ENCODE measurements at regions not wholly inside any gene's neighbourhood (a gene's known extent, or its start where the extent isn't known, plus 50 kb on each side); places are given as distances from the start of the nearest gene placed in this dataset.
"Not testable (repeated sequence)": the region's sequence is repeated elsewhere in the genome, so short reads cannot be mapped to it uniquely, and the experiment has no call there.

DNA sequence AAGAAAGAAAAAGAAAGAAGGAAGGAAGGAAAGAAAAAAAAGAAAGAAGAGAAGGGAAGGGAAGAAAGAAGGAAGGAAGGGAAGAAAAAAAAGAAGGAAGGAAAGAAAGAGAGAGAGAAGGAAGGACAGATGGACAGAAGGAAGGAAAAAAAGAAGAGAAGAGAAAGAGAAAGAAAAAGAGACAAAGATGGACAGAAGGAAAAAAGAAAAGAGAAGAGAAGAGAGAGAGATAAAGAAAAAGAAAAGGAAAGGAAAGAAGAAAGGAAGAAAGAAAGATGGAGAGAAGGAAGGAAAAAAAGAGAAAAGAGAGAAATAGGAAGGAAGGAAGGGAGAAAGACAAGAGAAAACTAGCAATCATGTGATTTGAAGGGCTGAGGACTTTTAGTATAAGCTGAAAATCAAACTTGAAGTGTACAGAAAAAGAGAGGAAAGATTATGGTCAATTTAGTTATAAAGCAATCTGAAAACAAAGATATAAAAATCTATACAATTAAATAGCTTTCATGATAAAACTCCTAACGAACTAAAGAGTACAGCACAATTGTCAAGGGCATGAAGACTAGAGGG is 115.3 kb downstream of the LTN1 start:
- DNase-seq (ENCODE audit: low read depth in 2 of 2), result no peak

DNA sequence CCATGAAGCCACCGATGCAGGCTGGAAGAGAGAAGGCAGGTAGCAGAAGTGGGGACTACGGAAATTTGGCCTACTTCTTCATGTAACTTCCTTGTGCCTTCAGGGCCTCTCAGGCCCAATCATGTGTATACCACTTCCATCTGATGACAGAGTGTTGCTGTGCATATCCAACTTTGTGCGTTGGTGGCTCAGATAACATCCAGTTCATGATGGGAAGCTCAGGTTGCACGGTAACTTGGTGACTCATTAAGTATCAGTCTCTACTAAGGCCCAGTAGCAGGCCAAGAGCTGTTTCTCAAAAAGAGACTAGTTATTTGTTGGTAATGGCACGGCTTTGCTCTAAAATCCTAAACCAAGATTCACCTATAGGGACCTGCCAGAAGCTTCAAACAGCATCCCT is 117.6 kb downstream of the LTN1 start:
- DNase-seq (ENCODE audit: low read depth in 2 of 2), result no peak

DNA sequence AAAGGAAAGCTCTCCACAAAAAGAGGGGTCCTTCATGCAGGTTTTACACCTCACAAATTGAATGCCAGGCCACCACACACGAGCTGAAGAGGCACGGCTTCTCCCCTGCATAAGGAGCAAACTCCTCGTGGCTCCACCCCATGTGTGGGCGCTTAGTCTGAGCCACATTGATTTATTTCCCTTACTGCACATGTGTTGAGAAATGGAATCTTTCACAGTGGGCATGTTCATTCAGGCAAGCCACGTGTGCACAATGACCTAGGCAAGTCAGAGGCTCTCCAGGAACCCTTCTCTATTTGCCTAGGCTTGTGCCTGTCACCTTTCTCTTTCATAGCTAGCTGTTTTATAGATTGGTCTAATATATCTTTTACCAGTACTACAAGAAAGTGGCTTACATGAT is 120.5 kb downstream of the LTN1 start:
- DNase-seq (ENCODE audit: low read depth in 2 of 2), result no peak

DNA sequence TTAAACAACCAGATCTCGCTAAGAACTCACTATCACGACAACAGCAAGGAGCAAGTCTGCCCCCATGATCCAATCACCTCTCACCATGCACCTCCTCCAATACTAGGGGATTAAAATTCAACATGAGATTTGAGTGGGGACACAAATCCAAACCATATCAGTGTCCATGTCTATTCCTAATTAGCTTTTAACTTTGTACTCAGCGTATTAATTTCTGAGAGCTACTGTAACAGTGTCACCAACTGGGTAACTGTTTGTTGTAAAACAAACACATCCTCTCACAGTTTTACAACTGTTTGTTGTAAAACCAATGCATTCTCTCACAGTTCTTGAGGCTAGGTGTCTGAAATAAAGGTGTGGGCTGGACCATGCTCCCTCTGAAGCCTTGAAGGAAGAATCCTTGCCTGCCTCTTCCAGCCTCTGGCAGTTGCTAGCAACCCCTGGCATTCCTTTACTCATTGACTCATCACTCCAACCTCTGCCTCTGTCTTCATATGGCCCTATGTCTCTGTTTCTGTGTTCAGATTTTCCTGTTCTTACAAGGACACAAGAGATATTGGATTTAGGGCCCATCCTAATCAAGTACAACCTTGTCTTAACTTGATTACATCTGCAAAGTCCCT is 121.2 kb downstream of the LTN1 start:
- no peak for DNase-seq (ENCODE audit: low read depth in 2 of 2)

DNA sequence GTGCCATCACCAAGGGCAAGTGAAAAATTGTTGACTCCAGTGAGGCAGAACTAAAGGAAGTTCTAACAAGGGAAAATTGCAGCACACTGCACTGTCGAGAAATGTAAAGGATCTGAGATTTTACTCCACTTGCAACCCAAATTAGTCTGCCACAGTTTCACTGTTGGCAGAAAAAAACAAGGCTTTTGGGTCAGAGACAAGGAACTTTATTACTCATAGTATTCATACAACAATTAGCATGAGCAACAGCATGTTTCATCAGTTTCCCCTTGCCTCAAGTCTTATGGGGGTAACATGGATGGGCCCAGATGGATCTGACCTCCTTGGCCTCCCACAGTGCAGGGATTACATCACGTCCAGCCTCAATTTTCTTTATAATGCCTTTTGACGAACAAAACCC is 125.3 kb downstream of the LTN1 start:
- DNase-seq (ENCODE audit: low read depth in 2 of 2), result no peak

DNA sequence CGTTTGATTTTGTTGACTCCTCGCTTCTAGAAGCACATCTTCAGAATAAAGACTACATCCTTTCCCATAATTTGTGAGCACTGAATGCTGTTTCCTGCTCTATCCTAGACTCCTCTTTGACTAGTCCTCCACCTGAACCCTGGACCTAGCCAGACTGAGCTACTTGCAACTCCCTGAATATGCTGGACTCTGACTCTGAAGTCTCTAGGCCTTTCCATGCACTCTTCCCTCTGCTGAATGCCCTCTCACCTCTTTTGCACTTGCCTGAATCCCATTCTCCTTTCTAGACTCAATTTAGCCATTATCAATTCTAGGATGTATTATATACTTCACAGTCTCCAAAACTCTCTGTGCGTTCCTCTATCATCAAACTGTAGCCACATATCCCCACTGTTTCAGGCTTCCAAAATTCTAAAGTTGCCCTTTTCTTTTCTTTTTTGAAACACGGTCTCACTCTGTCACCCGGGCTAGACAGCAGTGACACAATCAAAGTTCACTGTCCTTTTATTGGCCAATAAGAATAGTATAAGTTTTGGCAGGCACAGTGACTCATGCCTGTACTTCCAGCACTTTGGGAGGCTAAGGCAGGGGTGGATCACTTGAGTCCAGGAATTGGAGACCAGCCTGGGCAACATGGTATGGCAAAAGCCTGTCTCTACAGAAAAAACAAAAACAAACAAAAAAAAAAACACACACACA is 127.0 kb downstream of the LTN1 start:
- DNase-seq (ENCODE audit: low read depth in 2 of 2), result no peak

DNA sequence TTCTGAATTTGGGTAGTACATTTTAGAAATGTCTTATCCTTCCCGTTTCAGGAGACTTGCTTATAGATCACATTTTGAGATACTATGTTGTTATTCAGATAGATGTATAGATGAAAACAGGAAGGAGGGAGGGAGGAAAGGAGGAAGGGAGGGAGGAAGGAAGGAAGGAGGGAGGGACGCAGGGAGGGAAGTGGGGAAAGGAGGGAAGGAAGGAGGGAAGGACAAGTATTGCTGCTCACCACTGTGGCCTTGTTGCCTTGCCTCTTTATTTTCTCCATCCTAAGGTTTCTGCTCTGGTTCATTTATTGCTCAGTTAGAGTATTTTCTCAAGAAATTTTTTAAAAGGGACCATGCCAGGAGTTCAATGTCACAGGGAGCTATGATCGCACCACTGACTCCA is 134.3 kb downstream of the LTN1 start:
- no peak for DNase-seq (ENCODE audit: low read depth in 2 of 2)

DNA sequence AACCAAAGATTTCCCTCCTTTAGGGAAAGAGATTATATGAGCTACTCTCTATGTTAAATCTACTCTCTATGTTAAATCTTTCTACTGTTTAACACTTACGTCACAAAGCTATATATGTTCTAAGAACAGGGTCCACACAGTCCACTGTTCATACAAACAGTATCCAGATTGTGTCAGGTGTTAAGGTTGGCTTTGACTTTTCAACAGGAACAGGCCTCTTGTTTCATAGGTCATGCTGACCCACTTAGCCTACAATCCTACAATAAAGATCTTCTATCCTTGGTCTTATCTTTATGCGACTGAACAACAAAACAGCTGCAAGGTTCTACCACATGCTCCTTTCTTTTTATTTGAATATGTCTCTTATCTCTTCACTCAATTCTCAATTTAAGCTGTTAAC is 134.9 kb downstream of the LTN1 start:
- DNase-seq (ENCODE audit: low read depth in 2 of 2), result no peak

DNA sequence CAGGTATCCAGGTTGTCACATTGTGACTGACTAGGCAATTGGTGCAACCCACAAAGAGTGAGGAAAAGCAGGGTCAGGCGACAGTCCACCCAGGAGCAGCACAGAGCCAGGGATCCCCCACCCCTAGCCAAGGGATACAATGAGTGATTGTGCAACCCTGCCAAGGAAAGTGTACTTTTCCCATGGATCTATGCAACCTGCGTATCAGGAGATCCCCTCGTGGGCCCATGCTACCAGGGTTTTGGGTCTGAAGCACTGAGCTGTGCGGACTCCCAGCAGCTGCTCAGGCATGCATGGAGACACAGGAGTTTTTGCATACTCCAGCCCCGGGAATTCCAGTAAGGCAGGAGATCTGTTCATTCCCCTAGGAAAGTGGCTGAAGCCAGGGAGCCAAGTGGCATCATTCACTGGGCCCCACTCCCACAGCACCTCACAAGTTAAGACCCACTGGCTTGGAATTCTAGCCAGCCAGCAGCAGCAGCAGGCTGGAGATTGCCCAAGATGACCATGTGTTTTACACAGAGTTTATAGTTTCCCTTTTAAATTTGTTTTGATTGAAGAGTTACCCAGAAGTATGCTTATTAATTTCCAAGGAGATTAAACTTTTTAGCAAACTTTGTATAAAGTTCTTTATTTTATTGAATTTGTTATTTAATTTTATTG is 136.0 kb downstream of the LTN1 start:
- no peak for DNase-seq (ENCODE audit: low read depth in 2 of 2)

DNA sequence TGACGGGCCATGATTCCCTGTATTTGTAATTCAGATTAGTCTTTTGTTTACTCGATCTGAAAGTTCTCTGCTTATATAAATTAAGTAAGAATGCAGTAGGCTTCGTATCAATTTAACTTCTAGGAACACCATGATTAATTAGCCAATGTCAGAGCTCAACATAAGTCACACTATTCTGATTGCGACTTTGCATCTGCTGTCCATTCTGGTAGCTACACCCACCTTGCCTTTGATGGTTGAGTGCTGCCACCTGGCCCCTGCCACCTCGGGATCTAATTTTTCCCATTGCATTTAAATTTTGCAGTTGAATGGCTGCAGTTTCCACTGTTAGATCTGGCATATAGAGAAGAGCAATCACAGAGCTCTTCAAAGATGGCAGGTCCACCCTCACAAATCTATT is 140.0 kb downstream of the LTN1 start:
- no peak for DNase-seq (ENCODE audit: low read depth in 2 of 2)

DNA sequence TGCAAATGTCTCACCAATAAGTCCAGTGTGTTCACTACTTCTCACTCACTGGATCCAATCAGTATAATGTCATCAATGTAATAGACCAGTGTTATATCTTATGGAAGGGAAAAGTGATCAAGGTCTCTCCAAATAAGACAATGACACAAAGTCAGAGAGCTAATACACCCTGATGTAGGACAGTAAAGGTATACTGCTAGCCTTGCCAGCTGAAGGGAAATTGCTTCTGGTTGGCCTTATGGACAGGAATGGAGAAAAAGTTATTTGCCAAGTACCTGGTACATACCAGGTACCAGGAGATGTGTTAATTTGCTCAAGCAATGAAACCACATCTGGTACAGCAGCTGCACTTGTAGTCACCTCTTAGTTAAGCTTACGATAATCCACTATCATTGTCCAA is 141.0 kb downstream of the LTN1 start:
- no peak for DNase-seq (ENCODE audit: low read depth in 2 of 2)

DNA sequence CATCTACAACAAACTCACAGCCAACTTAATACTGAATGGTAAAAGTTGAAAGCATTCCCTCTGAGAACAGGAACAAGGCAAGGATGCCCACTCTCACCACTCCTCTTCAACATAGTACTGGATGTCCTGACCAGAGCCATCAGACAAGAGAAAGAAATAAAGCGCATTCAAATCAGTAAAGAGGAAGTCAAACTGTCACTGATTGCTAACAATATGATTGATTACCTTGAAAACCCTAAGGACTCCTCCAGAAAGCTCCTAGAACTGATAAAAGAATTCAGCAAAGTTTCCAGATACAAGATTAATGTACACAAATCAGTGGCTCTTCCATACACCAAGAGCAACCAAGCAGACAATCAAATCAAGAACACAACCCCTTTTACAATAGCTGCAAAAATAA is 153.4 kb downstream of the LTN1 start:
- not testable (repeated sequence) for DNase-seq (ENCODE audit: low read depth in 2 of 2)

DNA sequence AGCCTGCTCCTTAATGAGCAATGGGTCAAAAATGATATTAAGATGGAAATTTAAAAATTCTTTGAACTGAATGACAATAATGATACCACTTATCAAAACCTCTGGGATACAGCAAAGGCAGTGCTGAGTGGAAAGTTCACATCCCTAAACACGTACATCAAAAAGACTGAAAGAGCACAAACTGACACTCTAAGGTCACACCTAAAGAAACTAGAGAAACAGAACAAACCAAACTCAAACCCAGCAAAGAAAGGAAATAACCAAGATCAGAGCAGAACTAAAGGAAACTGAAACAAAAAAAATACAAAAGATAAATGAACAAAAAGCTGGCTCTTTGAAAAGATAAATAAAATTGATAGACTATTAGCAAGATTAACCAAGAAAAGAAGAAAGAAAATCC is 155.3 kb downstream of the LTN1 start:
- not testable (repeated sequence) for DNase-seq (ENCODE audit: low read depth in 2 of 2)

DNA sequence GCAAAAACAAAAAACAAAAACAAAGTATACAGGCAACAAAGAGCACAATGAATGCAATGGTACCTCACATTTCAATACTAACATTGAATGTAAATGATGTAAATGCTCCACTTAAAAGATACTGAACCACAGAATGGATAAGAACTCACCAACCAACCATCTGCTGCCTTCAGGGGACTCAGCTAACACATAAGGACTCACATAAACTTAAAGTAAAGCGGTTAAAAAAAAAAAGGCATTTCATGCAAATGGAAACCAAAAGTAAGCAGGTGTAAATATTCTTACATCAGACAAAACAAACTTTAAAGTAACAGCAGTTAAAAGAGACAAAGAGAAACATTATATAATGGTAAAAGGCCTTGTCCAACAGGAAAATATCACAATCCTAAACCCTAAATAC is 156.1 kb downstream of the LTN1 start:
- not testable (repeated sequence) for DNase-seq (ENCODE audit: low read depth in 2 of 2)

DNA sequence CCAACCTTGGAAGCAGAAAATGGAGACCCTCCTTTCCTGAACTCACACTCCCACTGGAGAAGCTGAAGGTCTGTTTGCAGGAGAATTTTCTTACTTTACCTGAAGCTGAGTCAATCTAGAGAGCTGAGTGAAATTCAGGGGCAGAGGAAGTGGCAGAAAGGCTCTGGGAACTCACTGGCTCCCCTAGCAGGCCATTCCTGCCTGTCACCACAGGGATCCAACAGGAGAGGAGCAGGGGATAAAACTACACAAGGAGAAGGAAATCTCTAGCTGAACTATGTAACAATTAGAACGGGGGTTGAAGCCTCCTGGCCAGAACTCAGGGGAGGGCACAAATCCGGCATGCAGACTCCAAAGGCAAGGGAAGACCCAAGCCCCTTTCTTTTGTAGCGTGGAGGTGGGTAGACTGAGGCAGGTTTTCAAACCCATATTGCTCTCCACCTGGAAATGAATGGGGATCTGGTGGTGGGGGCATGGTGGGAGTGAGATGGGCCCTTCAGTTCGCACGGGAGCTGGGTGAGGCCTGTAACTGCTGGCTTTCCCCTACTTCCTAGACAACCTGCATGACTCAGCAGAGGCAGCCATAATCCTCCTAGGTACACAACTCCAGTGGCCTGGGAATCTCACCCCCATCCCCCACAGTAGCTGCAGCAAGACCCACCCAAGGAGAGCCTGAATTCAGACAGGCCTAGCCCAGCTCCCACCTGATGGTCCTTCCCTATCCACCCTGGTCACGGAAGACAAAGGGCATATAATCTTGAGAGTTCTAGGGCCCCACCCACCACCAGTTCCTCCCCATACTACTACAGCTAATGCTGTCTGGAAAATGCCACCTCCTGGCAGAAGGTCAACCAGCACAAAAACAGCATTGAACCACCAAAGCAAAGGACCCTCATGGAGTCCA is 158.1 kb downstream of the LTN1 start:
- DNase-seq (ENCODE audit: low read depth in 2 of 2), result no peak

DNA sequence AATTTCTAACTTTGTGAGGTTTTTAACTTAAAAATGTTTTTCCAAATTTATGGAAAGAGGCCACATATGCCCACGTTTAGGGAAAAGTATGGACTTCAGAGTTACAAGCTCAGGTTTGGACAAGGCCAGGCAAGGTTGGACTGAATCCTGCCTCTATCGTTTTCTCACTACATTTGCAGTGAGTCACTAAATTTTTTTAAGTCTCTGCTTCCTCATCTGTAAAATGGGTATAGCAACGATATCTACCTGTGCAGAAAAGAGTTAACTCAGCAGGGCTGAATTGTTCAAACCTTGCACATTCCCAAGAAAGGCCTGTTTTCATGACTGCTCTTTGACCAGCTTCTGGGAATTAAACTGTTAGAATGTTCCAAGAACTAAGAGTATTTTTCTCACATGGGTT is 159.1 kb downstream of the LTN1 start:
- DNase-seq (ENCODE audit: low read depth in 2 of 2), result no peak

DNA sequence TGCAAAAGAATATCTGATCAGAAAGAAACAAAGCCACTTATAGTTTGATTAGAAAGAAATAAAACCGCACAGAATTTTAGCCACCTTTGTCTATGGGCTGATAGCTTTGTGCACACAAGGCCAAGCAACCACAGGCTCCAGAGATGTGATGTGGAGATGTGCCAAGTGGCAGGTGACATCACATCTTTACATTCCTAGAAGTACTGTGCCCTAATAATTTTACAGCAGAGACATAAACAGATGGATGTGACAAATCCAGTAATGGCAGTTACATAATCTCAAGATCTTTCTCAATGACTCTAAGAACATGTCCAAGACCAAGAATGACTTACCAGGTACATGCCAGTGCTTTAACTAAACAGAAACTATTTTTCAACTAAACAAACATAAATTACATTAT is 159.5 kb downstream of the LTN1 start:
- DNase-seq (ENCODE audit: low read depth in 2 of 2), result no peak

DNA sequence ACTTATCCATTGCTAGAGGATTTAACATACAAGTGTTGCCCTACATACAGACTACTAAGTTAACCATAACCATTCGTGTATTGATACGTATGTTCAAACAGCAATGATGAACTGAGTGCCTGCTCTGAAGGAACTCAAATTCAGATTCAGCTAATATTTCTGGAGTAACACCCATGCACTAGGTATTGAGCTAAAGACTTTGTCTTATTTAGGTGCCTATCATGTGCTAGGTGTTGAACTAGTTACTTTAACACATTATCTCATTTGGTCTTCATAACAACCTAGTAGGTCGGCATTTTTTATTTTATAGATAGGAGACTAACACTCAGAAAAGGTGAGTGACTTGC is 160.0 kb downstream of the LTN1 start:
- DNase-seq (ENCODE audit: low read depth in 2 of 2), result no peak

DNA sequence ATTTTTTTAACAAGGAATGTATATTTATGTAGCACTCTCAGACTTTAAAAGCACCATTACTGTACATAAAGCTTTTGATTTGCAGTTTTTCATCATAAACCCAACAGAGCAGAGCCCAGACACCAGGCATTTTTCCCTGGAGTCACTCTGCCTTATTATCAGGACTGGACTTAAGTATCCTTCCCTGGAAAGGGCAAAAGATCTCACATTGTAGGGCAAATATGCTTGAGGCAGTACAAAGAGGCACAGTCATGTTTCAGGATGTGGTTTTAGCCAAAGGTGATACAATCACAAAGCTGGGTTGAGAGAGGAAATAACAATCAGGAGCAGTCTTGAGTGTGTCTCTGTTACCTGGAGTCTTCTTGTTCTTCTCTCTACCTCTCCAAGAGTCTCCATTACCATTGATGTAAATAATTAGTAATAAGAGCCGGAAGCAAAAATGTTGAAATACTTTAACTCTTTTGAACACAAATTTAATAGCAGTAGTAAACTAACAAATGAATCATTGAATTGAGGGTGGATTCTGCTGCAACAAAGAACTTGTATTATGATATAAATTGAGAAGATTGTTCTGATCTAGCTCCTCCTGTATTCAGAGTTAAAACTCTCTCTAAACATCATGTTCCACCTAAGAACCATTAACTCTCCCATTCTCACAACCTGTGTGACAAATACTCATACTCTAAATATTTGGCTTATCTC is 160.5 kb downstream of the LTN1 start:
- no peak for DNase-seq (ENCODE audit: low read depth in 2 of 2)

DNA sequence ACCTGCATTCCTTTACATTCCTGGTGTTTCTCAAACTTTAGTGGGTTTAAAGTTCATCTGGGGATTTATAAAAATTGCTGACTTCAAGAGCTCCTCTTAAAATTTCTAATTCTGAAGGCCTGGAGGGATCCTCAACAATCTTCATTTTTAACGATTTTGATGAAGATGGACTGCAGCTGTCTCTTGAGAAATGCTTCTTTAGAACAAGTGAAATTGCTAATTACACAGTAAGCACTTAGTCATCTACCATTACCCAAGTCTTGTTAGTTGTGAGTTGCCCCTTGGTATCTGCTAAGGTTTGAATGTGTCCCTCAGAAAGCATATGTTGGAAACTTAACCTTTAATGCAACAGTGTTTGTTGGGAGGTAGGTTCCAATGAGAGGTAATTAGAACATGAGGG is 163.7 kb downstream of the LTN1 start:
- no peak for DNase-seq (ENCODE audit: low read depth in 2 of 2)

DNA sequence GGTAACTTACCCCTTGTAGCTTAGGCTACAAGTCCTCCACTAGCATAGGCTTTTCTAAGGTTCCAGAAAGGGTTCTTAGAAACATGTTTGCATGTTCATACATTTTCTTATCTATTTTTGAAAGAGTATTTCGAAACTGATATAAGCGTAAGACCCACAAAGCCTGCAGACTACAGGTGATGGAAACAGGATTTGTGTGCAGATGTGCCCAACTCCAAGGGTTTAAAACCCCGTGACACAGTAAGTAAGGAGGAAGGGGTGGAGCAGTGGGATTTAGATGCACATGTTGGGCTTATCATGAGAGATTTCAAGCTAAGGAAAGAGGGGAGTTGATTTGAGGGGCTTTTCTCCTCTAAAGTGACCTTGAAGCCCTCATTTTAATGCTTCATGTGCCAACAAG is 164.7 kb downstream of the LTN1 start:
- no peak for DNase-seq (ENCODE audit: low read depth in 2 of 2)

DNA sequence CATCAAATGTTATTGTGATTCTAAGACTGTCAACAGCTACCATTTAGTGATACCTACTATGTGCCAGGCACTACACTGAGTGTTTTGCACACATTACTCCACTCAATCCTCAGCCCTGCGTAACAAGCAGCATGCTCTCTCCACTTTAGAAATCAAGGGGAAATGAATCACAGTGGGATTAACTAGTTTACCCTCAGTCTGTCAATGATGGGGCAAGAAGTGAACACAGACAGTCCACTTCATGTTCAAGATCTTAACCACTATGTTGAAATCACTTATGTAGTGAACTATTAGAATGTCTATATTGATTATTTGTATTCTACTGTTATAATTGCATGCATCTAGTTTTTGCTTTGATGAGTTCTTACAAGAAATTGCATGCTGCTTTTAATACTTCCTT is 165.3 kb downstream of the LTN1 start:
- DNase-seq (ENCODE audit: low read depth in 2 of 2), result no peak

Data from stimulated activated CD8-positive, alpha-beta memory T cell treated with anti-CD3 and anti-CD28 coated beads, Interleukin-15, amount 100 ng/mL, for 48 hours (primary cell).